ENCODE measurements at regions not wholly inside any gene's neighbourhood (a gene's known extent, or its start where the extent isn't known, plus 50 kb on each side); places are given as distances from the start of the nearest gene placed in this dataset.

- no peak for FAIRE-seq
These were observed 53.5 kb upstream of the CHODL start for GRCh38 chr21:18191139-18191538.

DNA sequence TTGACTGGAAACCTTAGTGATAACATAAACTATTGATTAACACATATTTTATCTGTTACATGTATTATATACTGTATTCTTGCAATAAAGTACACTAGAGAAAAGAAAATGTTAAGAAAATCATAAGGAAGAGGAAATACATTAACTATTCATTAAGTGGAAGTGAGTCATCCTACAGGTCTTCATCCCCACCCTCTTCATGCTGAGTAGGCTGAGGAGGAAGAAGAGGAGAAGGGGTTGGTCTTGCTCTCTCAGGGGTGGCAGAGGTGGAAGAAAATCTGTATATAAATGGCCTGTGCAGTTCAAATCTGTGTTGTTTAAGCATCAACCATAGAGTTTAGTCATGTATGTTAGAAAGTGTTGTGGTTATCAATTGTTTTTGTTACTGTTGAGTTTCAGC lies 66.1 kb upstream of the CHODL start:
- no peak for FAIRE-seq

- no peak for FAIRE-seq
These were observed 70.3 kb upstream of the CHODL start for GRCh38 chr21:18174370-18174769.

- no peak for FAIRE-seq
These were observed 73.8 kb upstream of the CHODL start for GRCh38 chr21:18170829-18171228.

GRCh38 chr21:18170221-18170620 lies 74.4 kb upstream of the CHODL start:
- no peak for FAIRE-seq

DNA sequence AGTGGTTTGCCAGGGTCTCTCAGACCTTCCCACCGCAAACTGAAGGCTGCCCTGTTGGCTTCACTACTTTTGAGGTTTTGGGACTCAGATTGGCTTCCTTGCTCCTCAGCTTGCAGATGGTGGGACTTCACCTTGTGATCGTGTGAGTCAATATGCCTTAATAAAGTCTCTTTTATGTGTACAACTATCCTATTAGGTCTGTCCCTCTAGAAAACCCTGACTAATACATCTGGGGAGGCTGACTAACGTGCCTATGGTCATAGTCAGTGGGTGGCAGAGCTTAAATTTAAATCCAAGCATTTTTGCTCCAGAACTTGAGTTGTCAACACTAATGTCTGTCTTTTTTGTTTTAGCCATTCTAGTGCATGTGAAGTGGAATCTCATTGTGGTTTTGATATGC lies 76.5 kb upstream of the CHODL start:
- no peak for FAIRE-seq

GRCh38 chr21:18164933-18165332 lies 79.7 kb upstream of the CHODL start:
- FAIRE-seq, result no peak

DNA sequence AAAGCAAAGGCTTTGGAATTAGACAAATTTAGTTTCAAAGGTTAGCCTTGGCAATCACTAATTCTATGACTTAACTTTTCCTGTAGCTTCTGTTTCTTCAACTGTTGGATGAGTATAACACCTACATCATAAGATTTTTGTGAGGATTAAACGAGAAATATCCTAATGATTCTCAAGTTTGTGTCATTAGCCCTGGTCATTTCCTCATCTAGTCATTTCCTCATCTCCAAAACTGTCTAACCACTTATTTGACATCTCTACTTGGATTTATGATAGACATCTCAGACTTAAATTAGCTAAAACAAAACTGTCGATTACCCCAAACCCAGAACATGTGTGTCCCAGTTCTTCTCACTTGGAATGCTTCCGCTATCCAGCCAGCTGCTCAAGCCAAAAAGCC lies 80.2 kb upstream of the CHODL start:
- no peak for FAIRE-seq

DNA sequence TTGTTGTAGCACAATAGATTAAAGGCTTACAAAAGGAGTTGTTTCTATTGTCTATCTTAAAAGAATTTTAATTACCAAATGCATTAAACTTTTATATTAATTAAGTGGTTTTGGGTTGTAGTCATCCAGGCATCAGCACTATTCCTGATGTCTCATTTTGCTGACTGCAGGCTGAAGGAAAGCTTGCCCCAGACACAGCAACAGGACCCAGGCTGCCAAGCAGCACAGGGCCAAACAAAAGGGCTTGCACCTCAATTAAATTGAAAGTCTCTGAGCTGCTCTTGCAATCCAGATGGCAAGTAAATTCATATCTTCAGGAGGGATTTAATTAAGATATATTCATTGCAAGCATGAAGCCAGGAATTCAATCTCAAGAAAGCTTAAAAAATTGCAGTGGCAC lies 80.7 kb upstream of the CHODL start:
- no peak for FAIRE-seq

- no peak for FAIRE-seq
These were observed 82.8 kb upstream of the CHODL start for GRCh38 chr21:18161841-18162240.

DNA sequence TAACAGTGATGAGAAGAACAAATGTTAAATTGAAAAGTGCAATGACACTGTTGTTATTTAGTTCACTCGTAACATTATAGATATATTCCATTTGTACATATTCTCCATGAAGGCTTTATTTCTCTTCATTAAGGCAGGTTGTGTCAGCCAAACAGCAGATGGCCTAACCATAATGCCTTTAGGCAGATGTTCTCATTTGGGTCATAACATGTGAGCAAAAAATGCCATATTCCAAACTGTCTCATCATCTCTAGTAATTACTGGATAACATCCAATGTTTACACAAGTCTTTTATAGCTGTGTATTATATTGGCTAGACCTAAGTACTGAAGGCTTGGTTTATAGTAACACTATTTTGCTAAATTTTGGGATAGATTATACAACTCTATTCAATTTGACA lies 87.2 kb upstream of the CHODL start:
- FAIRE-seq, result peak; percentile 90

DNA sequence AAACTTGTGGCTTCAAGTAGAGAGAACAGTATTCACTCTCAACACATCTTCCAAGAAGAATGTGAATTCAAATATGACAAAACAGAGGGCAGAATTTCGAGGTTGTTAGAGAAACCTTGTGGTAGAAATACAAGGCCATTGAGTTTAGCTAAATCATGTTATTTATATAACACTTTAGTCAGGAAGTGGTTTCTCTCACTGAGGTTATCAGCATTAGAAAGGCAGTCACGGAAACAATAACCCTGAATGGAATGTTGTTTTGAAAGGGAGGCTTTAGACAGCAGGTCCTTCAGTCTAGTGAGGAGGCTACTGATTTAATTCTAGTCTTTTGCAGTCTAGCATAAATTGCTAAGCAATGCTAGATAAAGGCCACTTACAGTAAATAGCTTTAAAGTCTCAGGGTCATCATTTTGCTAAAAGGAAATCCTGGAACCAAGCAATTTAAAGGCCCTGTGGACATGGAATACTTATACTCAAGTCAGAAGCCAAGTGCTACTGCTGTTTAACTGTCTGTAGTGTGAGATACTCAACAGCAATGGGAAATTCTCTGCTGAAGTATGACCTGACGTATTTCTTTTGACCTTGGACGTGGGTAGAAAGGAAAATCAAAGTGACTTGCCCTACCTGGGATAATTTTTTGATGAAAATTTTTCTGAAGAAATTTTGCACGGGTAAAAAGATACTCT lies 89.0 kb upstream of the CHODL start:
- FAIRE-seq, result peak; percentile 41

GRCh38 chr21:18153063-18153462 lies 91.6 kb upstream of the CHODL start:
- no peak for FAIRE-seq

DNA sequence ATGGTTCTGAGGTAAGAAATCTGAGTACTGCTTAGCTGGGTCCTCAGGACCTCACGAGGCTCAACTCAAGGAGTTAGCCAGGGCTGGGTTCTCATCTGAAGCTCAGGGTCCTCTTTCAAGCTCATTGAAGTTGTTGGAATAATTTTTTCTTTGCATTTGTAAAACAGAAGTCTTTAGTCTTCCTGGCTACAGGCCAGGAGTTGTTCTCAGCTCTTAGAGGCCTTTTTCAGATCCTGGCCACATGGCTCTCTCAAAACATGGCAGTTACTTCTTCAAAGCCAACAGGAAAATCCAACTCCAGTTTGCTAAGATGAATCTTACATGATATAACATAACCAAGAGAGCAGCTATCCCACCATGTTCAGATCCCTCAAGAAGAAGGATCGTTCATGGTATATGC lies 92.3 kb upstream of the CHODL start:
- FAIRE-seq, result no peak

DNA sequence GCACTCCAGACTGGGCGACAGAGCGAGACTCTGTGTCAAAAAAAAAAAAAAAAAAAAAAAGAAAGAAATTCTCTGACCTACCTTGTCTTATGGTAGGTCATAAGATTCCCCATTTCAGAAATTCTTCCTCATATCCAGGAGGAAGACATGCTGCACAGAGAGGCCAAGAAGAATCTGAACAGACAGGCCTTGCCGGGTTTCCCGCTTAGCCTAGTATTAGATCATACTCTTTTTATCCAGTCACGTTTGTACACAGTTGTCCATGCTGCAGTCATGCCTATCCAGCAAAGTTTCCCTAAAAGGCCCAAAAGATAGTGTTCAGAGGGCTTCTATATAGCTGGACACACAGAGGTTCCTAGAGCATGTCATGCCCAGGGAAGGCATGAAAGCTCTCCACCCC lies 93.6 kb upstream of the CHODL start:
- FAIRE-seq, result no peak

DNA sequence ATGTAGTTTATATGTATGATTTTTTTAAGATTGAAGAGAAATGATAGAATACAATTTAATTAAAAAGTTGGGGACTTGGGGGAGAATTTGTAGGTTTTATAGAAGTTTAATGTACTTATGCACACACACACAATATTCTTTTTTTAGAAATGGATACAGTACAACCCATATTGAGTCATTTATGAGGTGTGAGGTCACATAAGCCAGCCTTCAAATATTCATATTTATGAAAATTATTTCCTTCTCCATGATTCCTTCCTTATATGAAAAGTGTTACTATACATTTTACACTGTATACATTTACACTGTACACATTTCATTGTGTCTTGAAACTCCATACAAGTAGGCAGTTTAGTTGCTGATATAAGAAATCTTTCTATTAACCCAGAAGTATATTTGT lies 96.2 kb upstream of the CHODL start:
- no peak for FAIRE-seq

- no peak for FAIRE-seq
These were observed 97.0 kb upstream of the CHODL start for GRCh38 chr21:18147678-18148077.

- no peak for FAIRE-seq
These were observed 97.8 kb upstream of the CHODL start for GRCh38 chr21:18146820-18147219.

- no peak for FAIRE-seq
These were observed 100.3 kb upstream of the CHODL start for GRCh38 chr21:18144339-18144738.

DNA sequence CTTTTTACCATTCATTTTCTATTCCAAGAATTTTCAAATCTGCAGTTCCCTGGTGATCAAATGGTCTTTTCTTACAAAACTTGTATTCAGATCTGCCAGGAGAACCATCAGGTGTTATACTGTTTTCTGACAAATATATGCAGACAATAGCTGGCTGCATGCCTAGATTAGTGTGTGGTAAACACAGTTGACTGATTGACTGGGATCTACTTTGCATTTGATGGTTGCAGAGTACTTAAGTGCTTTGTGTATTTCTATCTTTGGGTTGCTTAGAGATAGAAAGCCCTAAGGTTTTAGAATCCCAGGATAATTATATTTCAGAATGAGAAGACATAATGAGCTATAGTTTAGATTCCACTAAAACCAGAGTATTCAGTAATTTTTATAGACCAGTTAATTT lies 102.0 kb upstream of the CHODL start:
- FAIRE-seq, result no peak

DNA sequence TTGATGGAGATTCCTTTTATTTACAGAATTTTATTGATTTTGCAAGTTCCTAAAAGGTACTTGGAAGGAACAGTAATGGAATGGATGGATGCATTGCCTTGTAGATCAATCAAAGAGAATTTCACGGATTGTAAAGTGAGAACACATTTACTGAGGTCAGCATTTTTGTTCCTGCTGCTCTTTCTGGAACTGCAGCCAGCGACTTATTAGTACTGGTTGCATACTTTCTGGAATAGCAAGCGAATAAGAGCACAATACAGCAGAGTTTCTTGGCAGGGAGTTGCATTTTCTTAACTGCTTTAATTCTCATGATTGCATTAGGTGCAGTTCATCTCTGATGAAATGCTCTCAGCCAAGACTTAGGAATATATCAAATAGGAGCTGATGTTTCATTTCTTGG lies 106.1 kb upstream of the CHODL start:
- no peak for FAIRE-seq

DNA sequence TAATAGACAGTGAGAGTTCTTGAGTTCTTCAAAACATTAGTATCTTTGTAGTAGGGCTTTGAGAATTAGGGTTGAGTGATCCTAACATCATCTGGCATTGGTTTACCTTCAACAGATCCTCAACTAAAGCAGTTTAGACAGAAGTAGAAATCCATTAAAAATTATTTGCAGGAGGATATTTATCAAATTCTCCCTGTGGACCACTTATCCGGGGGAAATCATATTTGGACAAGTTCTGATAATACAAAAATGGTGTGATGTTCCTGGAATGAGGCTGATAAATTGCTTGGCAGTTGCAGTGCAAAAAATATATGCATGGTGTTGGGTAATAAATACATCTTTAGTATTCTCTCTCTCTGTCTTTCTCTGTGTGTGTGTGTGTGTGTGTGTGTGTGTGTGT lies 115.1 kb upstream of the CHODL start:
- FAIRE-seq, result no peak

DNA sequence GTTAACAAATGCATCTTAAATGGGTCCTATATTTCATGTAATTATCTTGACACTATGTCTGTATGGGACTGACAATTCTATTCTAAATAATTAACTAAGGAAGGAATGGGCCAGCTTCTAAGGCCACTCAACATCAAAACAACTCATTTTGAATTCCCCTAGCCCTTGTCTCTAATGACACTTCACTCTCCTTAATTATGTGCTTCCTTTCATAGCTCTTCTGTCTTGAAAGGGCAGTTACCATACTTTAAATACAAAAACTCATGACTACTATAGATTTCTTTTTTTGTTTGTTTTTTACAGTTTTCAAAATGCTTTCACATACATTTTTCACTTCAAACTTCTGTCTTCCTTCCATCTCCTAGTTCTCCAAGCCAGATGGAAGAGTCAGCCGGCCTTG lies 126.1 kb upstream of the CHODL start:
- no peak for FAIRE-seq

DNA sequence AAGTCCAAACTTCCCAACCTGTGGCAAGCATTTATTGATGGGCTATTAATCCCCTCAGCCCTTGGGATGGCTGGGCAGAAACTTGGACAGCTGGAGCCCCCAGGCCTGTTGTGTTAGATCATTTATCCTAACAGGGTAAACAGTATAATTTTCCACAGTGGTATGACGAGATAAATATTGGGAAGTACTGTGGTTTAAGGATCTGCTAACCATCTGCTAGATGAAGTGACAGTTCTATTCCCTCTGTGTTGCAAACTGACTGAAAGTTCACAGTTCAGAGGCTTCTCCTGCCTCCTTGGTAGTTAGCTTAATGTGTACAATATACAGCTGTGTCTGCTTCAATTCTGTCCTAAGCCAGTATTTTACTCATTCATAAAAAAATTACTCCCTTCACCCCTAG lies 127.5 kb upstream of the CHODL start:
- FAIRE-seq, result no peak

DNA sequence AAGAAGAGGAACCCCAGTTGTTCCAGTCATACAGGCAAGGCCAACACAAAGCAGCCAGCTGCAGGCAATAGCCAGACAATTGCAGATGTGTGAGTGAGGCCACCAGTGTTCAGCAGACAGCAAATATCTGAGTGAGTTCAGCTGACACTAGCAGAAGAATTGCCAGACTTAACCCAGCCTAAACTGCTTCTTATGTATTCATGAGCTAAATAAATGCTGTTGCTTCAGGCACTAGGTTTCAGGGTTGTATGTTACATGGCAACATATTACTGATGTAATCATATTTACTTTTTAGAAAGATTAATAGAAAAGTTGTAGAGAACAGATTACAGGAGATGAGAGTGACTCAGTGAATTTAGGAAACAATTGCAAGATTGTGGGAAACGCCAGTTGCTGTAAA lies 129.8 kb upstream of the CHODL start:
- FAIRE-seq, result no peak

DNA sequence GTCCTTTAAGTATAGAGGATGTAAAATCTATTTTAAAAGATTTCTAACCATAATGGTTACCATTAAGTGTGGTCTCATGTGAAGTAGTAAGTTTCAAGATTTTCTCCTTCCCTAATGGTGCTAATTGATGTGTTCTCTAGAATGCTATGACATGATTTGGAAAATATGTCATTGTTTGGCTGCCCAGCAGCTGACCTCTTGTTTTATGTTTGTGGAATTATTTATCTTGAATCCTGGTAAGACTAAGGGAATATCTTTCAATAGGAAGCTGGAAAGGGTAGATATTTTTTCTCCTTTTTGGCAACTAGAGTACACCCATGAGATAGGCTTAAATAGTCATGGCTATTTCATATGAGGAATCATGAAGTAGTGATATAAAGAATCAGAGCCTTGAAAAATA lies 139.8 kb upstream of the CHODL start:
- no peak for FAIRE-seq
